A673 (cell line): ENCODE measurements at regions not wholly inside any gene's neighbourhood (a gene's known extent, or its start where the extent isn't known, plus 50 kb on each side); places are given as distances from the start of the nearest gene placed in this dataset.

Source experiments
- CTCF ChIP-seq: fragments of 300-800, 200-600 bp; sonication (generic); conservative IDR thresholded peaks from 2 replicates; pipeline ENCODE4 v1.5.1; 2017; ENCODE audit warnings: low read depth, mild to moderate bottlenecking, antibody characterized with exemption, low read length, moderate library complexity, mixed read lengths
- EZH2 ChIP-seq: fragments of 200-600 bp; sonication (generic); IDR thresholded peaks from 2 replicates; pipeline ENCODE4 v1.6.1; 2017; ENCODE audit warnings: borderline replicate concordance, low read depth, mild to moderate bottlenecking, mixed read lengths, antibody characterized with exemption, low read length; ENCODE audit not compliant: poor library complexity, severe bottlenecking

GRCh38 chr6:22783931-22784330 is 214.6 kb downstream of the HDGFL1 start:
- TF ChIP-seq CTCF (no peak), EZH2 (no peak)
